Heart left ventricle (tissue), 13 donors: ENCODE measurements at regions not wholly inside any gene's neighbourhood (a gene's known extent, or its start where the extent isn't known, plus 50 kb on each side); places are given as distances from the start of the nearest gene placed in this dataset.

ENCODE experiments used
- CTCF ChIP-seq, 12 donors: fragments of 200-600 bp; sonication (generic) in 4 of 12; IDR thresholded peaks; one replicate each; pipeline versions ENCODE4 v1.5.0 to v1.8.0; 2018 to 2022; ENCODE audit warnings: antibody characterized with exemption in 12 of 12, mild to moderate bottlenecking in 5 of 12
- POLR2A ChIP-seq, 2 donors: fragments of 450-650 bp; IDR thresholded peaks; one replicate each; pipeline ENCODE4 v1.6.1; 2017; ENCODE audit warnings: antibody characterized with exemption in 2 of 2, mild to moderate bottlenecking in 2 of 2, moderate library complexity in 2 of 2
- donor health status: ischemic (EF 13 %, LVEDD 7.1; RV severe dilation, severe dysfunction).
- donor health status: DM: no; HTN: yes; CAD: no.
- donor health status: DM: no; HTN: no; CAD: no.
- donor health status: ischemic (EF 25% LVEDD 6.9; RV normal size, moderate dysfunction).
- donor health status: ischemic (EF 25% LVEDD 5.7; RV mildly dilated, moderate dysfunction).
- donor health status: ischemic (EF 35%, LVEDD 5.7; RV mildly dilated, moderate dysfunction).
- donor health status: nonischemic (EF 11% LVEDD 7.7; RV severe dilation, severe dysfunction).
- donor health status: DM: yes; HTN: yes; CAD: no.
- donor health status: PGD.
- donor health status: ischemic (EF 29% LVEDD 5.4; RV normal size, mild dysfunction).
- donor health status: nonischemic (EF 23%, LVEDD 6.1; RV moderate dilation, normal function).

GRCh38 chr7:70940597-70940996 is 191.3 kb upstream of the GALNT17 start:
- TF ChIP-seq POLR2A (IDR thresholded peaks at IDR 0.05) (no peak), CTCF (IDR thresholded peaks at IDR 0.05) (no peak)
